ENCODE measurements at regions not wholly inside any gene's neighbourhood (a gene's known extent, or its start where the extent isn't known, plus 50 kb on each side); places are given as distances from the start of the nearest gene placed in this dataset.

DNA sequence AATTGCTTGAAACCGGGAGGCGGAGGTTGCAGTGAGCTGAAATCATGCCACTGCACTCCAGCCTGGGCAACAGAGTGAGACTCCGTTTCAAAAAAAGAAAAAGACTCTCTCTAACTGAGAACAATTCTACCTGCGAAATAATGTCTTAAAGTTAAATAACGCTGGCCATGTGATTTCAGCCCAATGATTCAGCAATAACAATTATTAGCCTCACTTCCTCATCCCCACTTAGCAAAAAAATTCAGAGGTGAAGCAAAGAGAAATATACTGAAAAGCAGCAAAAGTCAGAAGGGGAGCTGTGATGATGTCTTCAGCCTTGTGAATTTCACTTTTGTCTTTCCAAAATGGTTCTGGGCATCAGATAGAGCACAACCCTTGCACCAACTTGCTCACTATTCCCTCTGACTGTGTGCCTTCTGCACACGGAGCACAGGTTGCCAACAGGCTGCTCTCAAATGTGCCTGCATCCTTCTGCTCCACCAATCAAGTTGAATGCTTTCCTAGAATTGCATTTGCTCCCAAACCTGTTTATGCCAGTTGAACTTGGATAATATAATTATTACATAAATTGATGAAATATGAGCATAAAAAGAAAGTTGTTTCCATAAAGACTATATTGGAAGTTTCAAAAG lies 79.8 kb upstream of the IPO9 start:
- no peak for DNase-seq (ENCODE audit: low spot score)

DNA sequence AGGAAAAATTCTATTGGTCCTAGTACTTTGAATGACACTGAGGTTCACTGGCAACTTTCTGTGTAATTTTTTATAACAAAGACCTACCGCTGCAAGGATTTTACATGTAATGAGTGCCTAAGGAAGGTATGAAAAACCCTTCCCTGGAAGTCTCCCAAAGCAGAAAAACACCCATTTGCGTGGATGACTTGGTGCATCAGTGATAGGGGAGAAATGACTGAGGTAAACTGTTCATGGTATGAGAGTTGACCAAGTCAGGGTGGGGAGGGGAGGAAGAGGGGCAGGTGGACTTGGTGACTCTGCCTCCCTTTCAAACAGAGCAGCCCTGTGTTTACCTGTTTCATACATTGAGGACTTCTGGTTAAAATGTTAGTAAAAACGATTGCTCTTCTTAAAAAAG lies 78.8 kb upstream of the IPO9 start:
- DNase-seq (ENCODE audit: low spot score): no peak

DNA sequence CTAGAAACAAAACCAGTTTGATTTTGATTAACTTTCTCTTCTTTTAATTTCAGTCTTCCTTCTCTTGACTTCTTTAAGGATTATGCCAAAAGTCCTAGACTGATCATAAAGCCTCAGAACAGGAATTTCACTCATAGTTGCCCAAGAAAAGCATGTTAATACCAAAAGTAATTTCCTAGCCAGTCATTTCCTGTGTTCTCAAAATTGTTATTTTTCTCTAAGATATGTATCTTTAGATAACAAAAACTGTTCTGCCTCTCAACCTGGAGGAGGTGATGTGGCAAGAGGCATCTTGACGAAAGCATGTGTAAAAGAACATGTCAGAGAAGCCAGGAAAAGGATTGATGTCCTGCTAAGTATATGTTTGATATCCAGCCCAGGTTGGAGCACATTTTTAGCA lies 78.0 kb upstream of the IPO9 start:
- DNase-seq (ENCODE audit: low spot score): no peak

DNA sequence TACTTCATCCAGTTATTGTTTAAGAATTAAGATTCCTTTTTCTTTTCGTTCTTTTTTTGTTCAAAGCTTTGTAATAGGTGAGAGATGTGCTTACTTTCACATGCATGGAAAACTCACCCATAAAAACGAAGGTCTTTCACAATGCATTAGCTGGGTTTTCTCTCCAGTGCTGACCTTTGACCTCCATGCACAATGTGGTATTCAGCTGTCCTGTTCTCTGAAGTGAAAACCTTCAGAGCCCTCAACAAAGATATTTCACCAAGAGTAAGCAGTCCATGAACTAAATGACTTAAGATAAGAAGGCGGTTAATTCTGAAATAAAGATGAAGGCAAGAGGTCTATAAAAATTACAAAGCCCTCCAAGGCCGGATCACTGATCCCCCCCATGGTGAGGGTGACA lies 77.1 kb upstream of the IPO9 start:
- no peak for DNase-seq (ENCODE audit: low spot score)

DNA sequence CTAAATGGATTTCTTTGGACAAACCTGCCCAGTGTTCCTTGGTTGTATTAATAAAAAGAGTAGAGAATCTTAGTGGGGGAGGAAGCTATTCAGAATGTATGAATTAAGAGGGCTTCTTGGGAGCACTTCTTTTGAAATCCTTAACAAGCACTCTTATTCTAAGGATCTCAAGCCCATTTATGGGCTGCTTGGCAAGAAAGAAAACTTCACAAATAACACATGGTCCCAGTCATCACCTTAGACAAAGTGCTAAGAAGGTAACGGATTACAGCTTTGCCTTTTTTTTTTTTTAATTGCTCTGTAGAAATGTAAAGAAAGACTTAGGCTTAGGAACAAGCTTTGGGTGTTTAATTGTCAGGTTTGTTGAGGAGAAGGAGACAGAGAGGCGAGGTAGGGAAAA lies 76.6 kb upstream of the IPO9 start:
- DNase-seq (ENCODE audit: low spot score): no peak

DNA sequence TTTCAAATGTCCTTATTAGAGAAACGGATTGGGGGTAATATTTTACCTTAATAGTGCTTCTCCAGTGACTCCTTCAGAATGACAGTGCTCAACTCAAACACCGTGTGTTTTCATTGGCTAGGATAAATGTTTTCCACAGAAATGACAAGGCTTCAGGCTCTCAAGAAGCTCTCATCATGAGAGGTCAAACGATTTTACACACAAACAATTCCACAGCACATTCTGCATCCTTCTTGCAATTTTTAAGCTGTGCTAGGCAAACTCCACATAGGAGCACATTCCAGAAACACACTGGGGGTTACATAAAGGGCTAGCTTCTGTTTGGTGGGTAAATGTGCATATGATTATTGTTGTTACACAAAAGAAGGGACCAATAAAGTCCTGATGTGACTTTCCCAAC lies 75.5 kb upstream of the IPO9 start:
- DNase-seq (ENCODE audit: low spot score): no peak

- no peak for DNase-seq (ENCODE audit: low spot score)
These were observed 74.6 kb upstream of the IPO9 start for GRCh38 chr1:201754353-201754752.

DNA sequence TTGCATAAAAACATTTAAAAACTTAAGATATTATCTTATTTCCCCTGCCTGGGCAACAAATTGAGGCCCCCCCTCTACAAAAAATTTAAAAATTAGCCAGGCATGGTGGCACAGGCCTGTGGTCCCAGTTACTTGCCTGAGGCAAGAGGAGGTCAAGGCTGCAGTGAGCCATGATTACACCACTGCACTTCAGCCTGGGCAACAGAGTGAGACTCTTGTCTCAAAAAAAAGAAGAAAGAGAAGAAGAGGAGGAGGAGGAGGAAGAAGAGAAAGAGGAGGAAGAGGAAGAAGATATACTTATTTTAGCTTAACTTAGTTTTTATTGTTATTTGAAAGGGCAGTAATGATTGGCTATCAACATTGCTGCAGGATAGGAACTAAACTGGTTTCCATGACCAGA lies 73.8 kb upstream of the IPO9 start:
- DNase-seq (ENCODE audit: low spot score): no peak

DNA sequence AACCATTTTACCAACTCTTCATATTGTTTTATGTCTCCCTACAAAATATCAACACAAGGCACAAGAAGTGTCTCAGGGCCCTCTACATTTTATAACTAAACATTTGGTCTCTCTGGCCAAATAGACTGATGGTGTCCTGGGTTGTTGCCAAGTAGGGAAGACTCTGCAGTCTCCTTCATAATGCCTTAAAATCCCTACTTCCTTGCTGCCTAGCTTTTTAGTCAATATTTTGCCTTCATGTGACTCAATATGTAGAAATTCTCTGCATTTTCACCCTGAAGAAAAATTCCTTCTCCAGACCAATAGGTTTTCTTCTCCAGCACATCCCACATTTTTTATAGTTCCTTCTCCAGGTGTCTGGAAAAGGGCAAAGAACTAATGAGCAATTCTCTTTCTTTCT lies 72.6 kb upstream of the IPO9 start:
- DNase-seq (ENCODE audit: low spot score): no peak

DNA sequence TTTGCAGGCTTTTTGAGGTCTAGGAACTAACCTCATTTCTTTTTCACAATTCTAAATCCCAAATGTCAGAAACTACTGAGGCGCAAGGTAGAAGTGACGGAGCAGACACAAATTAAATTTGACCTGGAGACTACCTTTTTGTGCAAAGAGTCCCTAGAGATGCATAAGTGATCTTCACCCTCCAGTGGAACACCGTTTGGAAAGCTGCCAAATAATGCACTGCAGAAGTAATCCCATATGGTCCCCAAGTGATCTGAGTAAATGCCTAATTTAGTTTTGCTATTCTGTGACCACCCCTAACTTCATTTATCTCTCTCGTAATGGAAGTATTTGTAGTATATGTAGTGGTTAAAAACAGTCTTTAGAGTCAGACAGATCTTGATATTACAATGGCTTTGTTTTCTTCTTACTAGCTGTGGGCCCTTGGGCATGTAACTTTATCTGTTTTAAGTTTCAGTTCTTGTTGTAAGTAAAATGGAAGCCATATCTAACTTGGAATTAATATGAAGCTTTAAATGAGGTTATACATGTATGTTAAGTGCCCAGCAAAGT lies 70.4 kb upstream of the IPO9 start:
- DNase-seq (ENCODE audit: low spot score): no peak

DNA sequence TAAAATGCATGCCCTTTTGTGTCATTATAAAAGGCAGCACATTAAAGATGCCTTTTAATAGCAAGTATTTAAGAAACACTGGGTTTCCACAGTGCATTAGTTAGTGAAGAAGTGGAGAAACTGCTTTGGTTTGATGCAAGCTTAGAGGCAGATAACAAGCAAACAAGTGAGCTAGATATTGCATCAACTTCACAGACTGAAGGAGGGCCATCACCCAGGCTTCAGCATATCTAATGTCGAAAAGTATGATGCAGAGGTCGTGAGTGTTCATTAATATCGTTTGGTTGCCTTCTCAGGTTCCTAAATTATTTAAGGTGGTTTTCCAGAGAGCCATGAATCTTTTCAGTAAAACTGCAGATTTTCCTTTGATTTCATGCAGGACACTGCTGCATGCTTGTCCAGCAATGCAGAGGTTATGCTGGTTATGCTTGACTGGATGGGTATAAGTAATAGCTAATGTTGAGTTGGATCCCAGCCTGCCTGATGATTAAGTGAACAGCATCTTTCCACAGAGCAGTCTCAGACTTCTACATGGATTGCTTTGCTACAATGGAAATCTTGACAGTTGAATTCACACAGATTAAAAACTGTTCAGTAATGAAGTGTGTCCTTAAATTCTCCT lies 69.7 kb upstream of the IPO9 start:
- no peak for DNase-seq (ENCODE audit: low spot score)

GRCh38 chr1:201760516-201760915 lies 68.4 kb upstream of the IPO9 start:
- no peak for DNase-seq (ENCODE audit: low spot score)

- no peak for DNase-seq (ENCODE audit: low spot score)
These were observed 67.8 kb upstream of the IPO9 start for GRCh38 chr1:201761178-201761577.

GRCh38 chr1:201761871-201762270 lies 67.1 kb upstream of the IPO9 start:
- no peak for DNase-seq (ENCODE audit: low spot score)

DNA sequence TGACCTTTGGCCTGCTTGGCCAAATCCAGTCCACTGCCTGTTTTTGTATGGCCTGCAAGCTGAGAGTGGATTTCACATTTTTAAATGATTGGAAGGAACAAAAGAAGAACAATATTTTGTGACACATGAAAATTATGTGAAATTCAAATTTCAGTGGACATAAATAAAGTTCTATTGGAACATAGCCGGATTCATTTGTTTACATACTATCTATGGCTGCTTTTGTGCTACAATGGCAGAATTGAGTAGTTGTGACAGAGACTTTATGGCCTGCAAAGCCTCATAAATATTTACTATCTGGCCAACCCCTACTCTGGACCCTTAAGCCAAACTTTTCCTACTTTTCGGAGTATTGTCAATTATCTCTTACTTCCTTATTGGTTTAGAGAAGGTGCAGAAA lies 66.6 kb upstream of the IPO9 start:
- DNase-seq (ENCODE audit: low spot score): no peak

GRCh38 chr1:201763455-201764140 lies 65.4 kb upstream of the IPO9 start:
- DNase-seq (ENCODE audit: low spot score): no peak

- no peak for DNase-seq (ENCODE audit: low spot score)
These were observed 64.8 kb upstream of the IPO9 start for GRCh38 chr1:201764166-201764565.

GRCh38 chr1:201764579-201764978 lies 64.4 kb upstream of the IPO9 start:
- no peak for DNase-seq (ENCODE audit: low spot score)

DNA sequence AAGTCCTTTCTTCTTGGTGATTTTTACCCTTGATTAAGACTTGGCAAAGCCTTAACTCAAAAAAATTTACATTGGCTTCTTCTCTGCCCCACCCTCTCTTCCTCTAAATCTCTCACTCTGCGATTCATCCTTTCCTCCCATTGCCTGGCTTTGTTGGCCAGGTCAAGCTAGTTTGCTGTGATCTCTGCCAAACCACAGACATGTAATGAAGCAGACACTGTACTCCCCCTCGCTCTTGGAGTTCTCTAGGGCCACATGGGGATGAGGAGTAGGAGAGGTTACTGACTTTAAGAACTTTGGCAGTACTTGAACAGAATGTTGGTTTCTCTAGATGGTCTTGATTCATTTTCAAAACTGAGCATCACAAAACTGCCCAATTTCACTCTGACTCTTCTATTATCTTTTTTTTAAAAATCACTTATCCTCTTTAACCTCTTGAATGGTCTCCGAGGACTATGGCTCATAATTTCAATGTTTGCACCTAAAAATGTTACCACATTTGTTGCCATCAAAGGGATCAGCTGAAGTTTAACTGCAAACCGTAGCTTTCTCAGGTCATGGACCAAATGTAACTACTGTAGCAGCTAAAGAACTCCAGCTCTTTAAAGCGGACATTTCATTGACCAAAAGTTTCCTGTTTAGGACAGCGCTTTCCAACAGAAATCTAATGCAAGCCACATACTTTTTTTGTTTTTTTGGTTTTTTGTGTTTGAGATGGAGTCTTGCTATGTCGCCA lies 62.7 kb upstream of the IPO9 start:
- DNase-seq (ENCODE audit: low spot score): no peak

GRCh38 chr1:201767339-201767738 lies 61.6 kb upstream of the IPO9 start:
- no peak for DNase-seq (ENCODE audit: low spot score)

- DNase-seq (ENCODE audit: low spot score): no peak
These were observed 59.9 kb upstream of the IPO9 start for GRCh38 chr1:201769072-201769471.

- DNase-seq (ENCODE audit: low spot score): no peak
These were observed 59.0 kb upstream of the IPO9 start for GRCh38 chr1:201769966-201770365.

DNA sequence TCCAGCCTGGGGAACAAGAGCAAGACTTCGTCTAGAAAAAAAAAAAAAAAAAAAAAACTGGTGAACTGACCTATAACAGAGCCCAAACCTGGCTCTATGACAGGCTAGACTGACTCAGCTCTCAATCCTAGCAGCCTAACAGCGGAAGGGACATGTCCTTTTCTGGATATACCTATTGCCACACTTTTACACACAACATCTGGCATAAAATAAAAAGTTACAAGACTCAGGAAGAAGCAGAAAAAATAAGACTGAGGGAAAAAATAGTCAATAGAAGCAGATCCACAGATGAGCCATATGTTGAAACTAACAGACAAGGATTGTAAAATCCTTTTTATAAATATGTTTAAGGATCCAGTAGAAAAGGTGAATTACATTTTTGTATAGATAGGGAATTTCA lies 57.5 kb upstream of the IPO9 start:
- no peak for DNase-seq (ENCODE audit: low spot score)
